ENCODE measurements at regions not wholly inside any gene's neighbourhood (a gene's known extent, or its start where the extent isn't known, plus 50 kb on each side); places are given as distances from the start of the nearest gene placed in this dataset.

DNA sequence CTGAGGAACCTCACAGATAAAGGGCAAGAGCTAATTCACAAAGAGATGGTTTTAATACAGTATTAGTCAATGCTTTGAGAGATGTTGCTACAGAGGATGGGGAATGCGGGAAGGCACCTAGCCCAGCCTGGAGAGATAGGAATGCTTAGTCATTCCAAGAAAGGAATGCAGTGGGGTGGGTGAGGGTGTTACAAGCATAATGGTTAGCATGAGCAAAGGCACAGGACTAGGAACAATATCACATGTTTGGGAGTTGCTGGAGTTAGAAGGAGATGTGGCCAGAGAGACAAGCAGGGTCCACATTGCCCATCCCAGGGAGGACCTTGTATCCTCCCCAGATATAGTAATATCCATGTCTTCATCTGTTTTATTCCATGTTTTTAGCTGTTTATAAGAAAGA lies 107.0 kb upstream of the OGFRL1 start:
- TF ChIP-seq, protein P1, sequence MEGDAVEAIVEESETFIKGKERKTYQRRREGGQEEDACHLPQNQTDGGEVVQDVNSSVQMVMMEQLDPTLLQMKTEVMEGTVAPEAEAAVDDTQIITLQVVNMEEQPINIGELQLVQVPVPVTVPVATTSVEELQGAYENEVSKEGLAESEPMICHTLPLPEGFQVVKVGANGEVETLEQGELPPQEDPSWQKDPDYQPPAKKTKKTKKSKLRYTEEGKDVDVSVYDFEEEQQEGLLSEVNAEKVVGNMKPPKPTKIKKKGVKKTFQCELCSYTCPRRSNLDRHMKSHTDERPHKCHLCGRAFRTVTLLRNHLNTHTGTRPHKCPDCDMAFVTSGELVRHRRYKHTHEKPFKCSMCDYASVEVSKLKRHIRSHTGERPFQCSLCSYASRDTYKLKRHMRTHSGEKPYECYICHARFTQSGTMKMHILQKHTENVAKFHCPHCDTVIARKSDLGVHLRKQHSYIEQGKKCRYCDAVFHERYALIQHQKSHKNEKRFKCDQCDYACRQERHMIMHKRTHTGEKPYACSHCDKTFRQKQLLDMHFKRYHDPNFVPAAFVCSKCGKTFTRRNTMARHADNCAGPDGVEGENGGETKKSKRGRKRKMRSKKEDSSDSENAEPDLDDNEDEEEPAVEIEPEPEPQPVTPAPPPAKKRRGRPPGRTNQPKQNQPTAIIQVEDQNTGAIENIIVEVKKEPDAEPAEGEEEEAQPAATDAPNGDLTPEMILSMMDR (IDR thresholded peaks at IDR 0.05): no peak
- TF ChIP-seq POLR2A (IDR thresholded peaks at IDR 0.05): no peak

Data from adrenal gland (tissue), 5 donors.